A549 (cell line): ENCODE measurements at regions not wholly inside any gene's neighbourhood (a gene's known extent, or its start where the extent isn't known, plus 50 kb on each side); places are given as distances from the start of the nearest gene placed in this dataset.

Source experiments
- ATAC-seq, 2 experiments: fragments of 200-7000 bp in 1 of 2; fragments of >200 bp in 1 of 2; cut with Nextera tagmentation in 1 of 2; cut with Tn5 transposase in 1 of 2; 3 replicates each; pipeline versions ENCODE4 v1.8.0 to v1.9.1; 2018 to 2020; ENCODE audit warnings: mild to moderate bottlenecking in 1 of 2, moderate library complexity in 1 of 2
- CTCF ChIA-PET: fragments of 300-600 bp; sonication (Branson Sonifier 250); formaldehyde crosslinking; extraction: SDS; loops from one replicate; lab custom pipeline; 2021; ENCODE audit warnings: antibody characterized with exemption, inconsistent platforms; lab: Yijun Ruan, JAX
- POLR2A ChIA-PET: fragments of 350-600 bp; formaldehyde crosslinking; extraction: SDS; loops from one replicate; lab custom pipeline; 2021; ENCODE audit warnings: antibody characterized with exemption, inconsistent platforms; lab: Yijun Ruan, JAX
- DNase-seq, 2 experiments: peaks; one replicate each; pipeline versions ENCODE4 v3.0.0 to v3.0.0-alpha.2; 2011 to 2016; ENCODE audit warnings: low read depth in 1 of 2, low spot score in 1 of 2
- FAIRE-seq: peaks from 2 replicates; lab custom pipeline; 2011; peaks lifted over from hg19 to GRCh38; lab: Jason Lieb, UNC
- H3K27ac ChIP-seq, 2 experiments: fragments of >200 bp; sonication (Bioruptor Twin); formaldehyde crosslinking; 3 replicates each; pipeline ENCODE4 v1.5.1; 2016 to 2017
- H3K4me1 ChIP-seq: fragments of >200 bp; sonication (Bioruptor Twin); formaldehyde crosslinking; 3 replicates; pipeline ENCODE4 v1.6.1; 2016
- H3K4me2 ChIP-seq: fragments of >200 bp; sonication (Bioruptor Twin); formaldehyde crosslinking; 3 replicates; pipeline ENCODE4 v1.6.1; 2016
- H3K4me3 ChIP-seq: fragments of >200 bp; sonication (Bioruptor Twin); formaldehyde crosslinking; 3 replicates; pipeline ENCODE4 v1.5.1; 2016
- H3K9me3 ChIP-seq: fragments of >200 bp; sonication (Bioruptor Twin); formaldehyde crosslinking; 3 replicates; pipeline ENCODE4 v1.6.1; 2016
- ATOH8 ChIP-seq: fragments of 250-450 bp; sonication (Bioruptor Pico); IDR thresholded peaks from 2 replicates; pipeline ENCODE4 v1.5.0; 2020; ENCODE audit warnings: low read depth, mild to moderate bottlenecking, moderate library complexity
- BCL3 ChIP-seq: fragments of >200 bp; sonication (Bioruptor Twin); formaldehyde crosslinking; IDR thresholded peaks from 3 replicates; pipeline ENCODE4 v1.6.1; 2016
- BHLHE40 ChIP-seq: IDR thresholded peaks from 2 replicates; pipeline ENCODE4 v1.6.1; 2012; ENCODE audit warnings: low read depth, low read length, inconsistent platforms
- CHD4 ChIP-seq: fragments of 200-600 bp; sonication (generic); IDR thresholded peaks from 2 replicates; pipeline ENCODE4 v1.6.1; 2016; ENCODE audit warnings: antibody characterized with exemption, mild to moderate bottlenecking, borderline replicate concordance
- EP300 ChIP-seq, 2 experiments: fragments of >200 bp; sonication (Bioruptor Twin); formaldehyde crosslinking; IDR thresholded peaks; 2 replicates in 1 of 2; 3 replicates in 1 of 2; pipeline ENCODE4 v1.6.1; 2016 to 2017
- ESRRA ChIP-seq: fragments of 150-350 bp; IDR thresholded peaks from 2 replicates; pipeline ENCODE4 v1.6.1; 2014; ENCODE audit warnings: mild to moderate bottlenecking, low read length, borderline replicate concordance
- HOXA7 ChIP-seq: fragments of 250-450 bp; sonication (Bioruptor Pico); IDR thresholded peaks from 2 replicates; pipeline ENCODE4 v1.5.0; 2020; ENCODE audit warnings: mild to moderate bottlenecking, moderate library complexity
- JUN ChIP-seq, 2 experiments: fragments of >200 bp; sonication (Bioruptor Twin); formaldehyde crosslinking; IDR thresholded peaks; 2 replicates in 1 of 2; 3 replicates in 1 of 2; pipeline ENCODE4 v1.6.1; 2016 to 2017
- NFE2L2 ChIP-seq: fragments of 150-350 bp; conservative IDR thresholded peaks from 2 replicates; pipeline ENCODE4 v1.6.1; 2014; ENCODE audit warnings: low read length
- PHF8 ChIP-seq: fragments of 200-600 bp; sonication (generic); IDR thresholded peaks from 2 replicates; pipeline ENCODE4 v1.6.1; 2016; ENCODE audit warnings: low read depth, mild to moderate bottlenecking, antibody characterized with exemption, moderate library complexity, borderline replicate concordance
- REST ChIP-seq: fragments of 200-600 bp; sonication (generic); IDR thresholded peaks from 2 replicates; pipeline ENCODE4 v1.6.1; 2016; ENCODE audit warnings: antibody characterized with exemption, mild to moderate bottlenecking, moderate library complexity
- RFX5 ChIP-seq: fragments of 450-650 bp; IDR thresholded peaks from 2 replicates; pipeline ENCODE4 v1.7.1; 2014; ENCODE audit warnings: antibody characterized with exemption, mild to moderate bottlenecking, moderate library complexity
- SMC3 ChIP-seq: fragments of >200 bp; sonication (Bioruptor Twin); formaldehyde crosslinking; IDR thresholded peaks from 3 replicates; pipeline ENCODE4 v1.6.1; 2018; ENCODE audit warnings: inconsistent platforms
- WGBS: methylation state at CpG from one replicate; pipeline ENCODE4 v1.1.6; 2017; ENCODE audit errors: missing lambda C conversion rate; 5-methylcytosine and 5-hydroxymethylcytosine counted together
- TF ChIP-seq, protein P1 (sequence below): fragments of 150-350 bp; IDR thresholded peaks from 2 replicates; pipeline ENCODE4 v1.6.1; 2014; ENCODE audit warnings: low read depth, mild to moderate bottlenecking, low read length

DNA sequence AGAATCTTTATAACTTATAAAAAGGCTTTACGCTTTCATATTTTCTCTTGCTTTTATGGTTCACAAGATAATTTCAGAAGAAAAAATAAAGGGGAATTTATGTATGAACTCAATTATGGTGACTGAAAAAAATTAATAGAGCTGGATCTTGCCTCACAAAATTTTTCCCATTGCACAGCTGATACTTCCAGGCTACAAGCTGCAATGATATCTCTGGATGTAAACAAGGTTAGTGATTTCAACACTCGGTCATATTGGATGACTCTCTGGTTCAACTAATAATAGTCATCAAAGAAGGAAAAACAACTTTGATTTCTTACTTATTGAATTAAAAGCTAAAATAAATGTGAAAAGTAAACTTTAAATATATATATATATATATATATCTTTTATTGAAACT is 868.0 kb downstream of the FAT4 start (continued):
- no peak for TF ChIP-seq REST
- no peak for TF ChIP-seq ESRRA
- TF ChIP-seq, protein P1, sequence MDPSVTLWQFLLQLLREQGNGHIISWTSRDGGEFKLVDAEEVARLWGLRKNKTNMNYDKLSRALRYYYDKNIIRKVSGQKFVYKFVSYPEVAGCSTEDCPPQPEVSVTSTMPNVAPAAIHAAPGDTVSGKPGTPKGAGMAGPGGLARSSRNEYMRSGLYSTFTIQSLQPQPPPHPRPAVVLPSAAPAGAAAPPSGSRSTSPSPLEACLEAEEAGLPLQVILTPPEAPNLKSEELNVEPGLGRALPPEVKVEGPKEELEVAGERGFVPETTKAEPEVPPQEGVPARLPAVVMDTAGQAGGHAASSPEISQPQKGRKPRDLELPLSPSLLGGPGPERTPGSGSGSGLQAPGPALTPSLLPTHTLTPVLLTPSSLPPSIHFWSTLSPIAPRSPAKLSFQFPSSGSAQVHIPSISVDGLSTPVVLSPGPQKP, result no peak

DNA sequence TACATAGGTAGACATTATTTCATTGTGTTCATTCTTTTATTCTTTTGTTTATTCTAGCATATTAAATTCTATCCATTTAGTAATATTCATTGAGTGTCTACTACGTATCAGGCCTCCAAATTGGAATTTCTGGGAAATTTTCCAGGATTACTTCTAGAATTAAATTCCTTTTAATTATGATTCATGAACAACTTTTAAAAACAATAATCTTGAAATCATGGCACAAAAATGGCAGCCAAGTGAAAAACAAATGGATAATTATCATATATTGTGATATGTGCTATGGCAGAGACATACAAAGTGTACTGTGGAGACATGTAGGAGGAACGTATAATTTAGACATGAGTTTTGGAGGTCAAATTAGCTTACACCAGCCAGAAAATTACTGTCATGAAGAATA is 868.5 kb downstream of the FAT4 start:
- Histone ChIP-seq H3K4me3 (no peak overlapping the region), H3K4me2 (no peak overlapping the region), H3K4me1 (no peaks in the 10 kb centered on the region), H3K9me3 (no peaks in the 10 kb centered on the region), H3K27ac (no peak overlapping the region)
- ATAC-seq, result no peak
- TF ChIP-seq CHD4 (no peak), JUN (IDR thresholded peaks at IDR 0.05) (no peak), HOXA7 (no peak), REST (no peak), NFE2L2 (no peak), SMC3 (no peak), BHLHE40 (no peak), PHF8 (no peak), ATOH8 (CRISPR knock-in tag) (no peak), BCL3 (no peak), RFX5 (no peak), EP300 (IDR thresholded peaks at IDR 0.05) (no peak)
- 25% methylated on average over 2 of the region's 2 CpGs for WGBS
- CTCF ChIA-PET, result no interaction called here
- no peak for FAIRE-seq
- POLR2A ChIA-PET, result no interaction called here
- no peak for DNase-seq
